ENCODE measurements at regions not wholly inside any gene's neighbourhood (a gene's known extent, or its start where the extent isn't known, plus 50 kb on each side); places are given as distances from the start of the nearest gene placed in this dataset.

GRCh38 chr3:25096536-25096935 lies 331.5 kb upstream of the RARB start:
- H3K4me3 ChIP-seq (ENCODE audit: low read length) = no peak overlapping the region
- H3K27me3 ChIP-seq (ENCODE audit: control insufficient read depth, insufficient read depth, low read length) = no peaks in the 10 kb centered on the region
- no peaks in the 10 kb centered on the region for H3K36me3 ChIP-seq (ENCODE audit: control insufficient read depth, insufficient read depth, low read length)

GRCh38 chr3:25097023-25097422 lies 331.0 kb upstream of the RARB start:
- H3K36me3 ChIP-seq (ENCODE audit: control insufficient read depth, insufficient read depth, low read length) = no peaks in the 10 kb centered on the region
- no peak overlapping the region for H3K4me3 ChIP-seq (ENCODE audit: low read length)
- WGBS (ENCODE audit: insufficient coverage, insufficient read length) = no CpG with 5 or more reads among the region's 3 CpGs
- DNase-seq (ENCODE audit: low read depth, low spot score) = no peak
- H3K27me3 ChIP-seq (ENCODE audit: control insufficient read depth, insufficient read depth, low read length) = no peaks in the 10 kb centered on the region
- H3K9me3 ChIP-seq (ENCODE audit: control insufficient read depth, insufficient read depth, low read length) = no peaks in the 10 kb centered on the region
- H3K27ac ChIP-seq (ENCODE audit: low read length) = no peak overlapping the region
- H3K4me1 ChIP-seq (ENCODE audit: control insufficient read depth, insufficient read depth, low read length) = peaks cover 1% of the 10 kb centered on the region

More at GRCh38 chr3:25096536-25096935, 331.5 kb upstream of the RARB start:
- H3K9me3 ChIP-seq (ENCODE audit: control insufficient read depth, insufficient read depth, low read length) = no peaks in the 10 kb centered on the region
- no peak overlapping the region for H3K27ac ChIP-seq (ENCODE audit: low read length)
- DNase-seq (ENCODE audit: low read depth, low spot score) = no peak
- peaks cover 1% of the 10 kb centered on the region for H3K4me1 ChIP-seq (ENCODE audit: control insufficient read depth, insufficient read depth, low read length)
- no CpG with 5 or more reads among the region's 2 CpGs for WGBS (ENCODE audit: insufficient coverage, insufficient read length)

GRCh38 chr3:25099666-25100065 lies 328.4 kb upstream of the RARB start:
- DNase-seq (ENCODE audit: low read depth, low spot score) = no peak
- no peaks in the 10 kb centered on the region for H3K36me3 ChIP-seq (ENCODE audit: control insufficient read depth, insufficient read depth, low read length)
- WGBS (ENCODE audit: insufficient coverage, insufficient read length) = no CpG with 5 or more reads among the region's 9 CpGs
- H3K4me3 ChIP-seq (ENCODE audit: low read length) = no peak overlapping the region
- H3K4me1 ChIP-seq (ENCODE audit: control insufficient read depth, insufficient read depth, low read length) = no peaks in the 10 kb centered on the region
- no peaks in the 10 kb centered on the region for H3K9me3 ChIP-seq (ENCODE audit: control insufficient read depth, insufficient read depth, low read length)
- no peak overlapping the region for H3K27ac ChIP-seq (ENCODE audit: low read length)
- H3K27me3 ChIP-seq (ENCODE audit: control insufficient read depth, insufficient read depth, low read length) = no peaks in the 10 kb centered on the region

GRCh38 chr3:25103391-25103790 lies 324.7 kb upstream of the RARB start:
- no peak for DNase-seq (ENCODE audit: low read depth, low spot score)
- H3K4me1 ChIP-seq (ENCODE audit: control insufficient read depth, insufficient read depth, low read length) = no peaks in the 10 kb centered on the region
- H3K27me3 ChIP-seq (ENCODE audit: control insufficient read depth, insufficient read depth, low read length) = no peaks in the 10 kb centered on the region
- no CpG with 5 or more reads among the region's 3 CpGs for WGBS (ENCODE audit: insufficient coverage, insufficient read length)
- H3K4me3 ChIP-seq (ENCODE audit: low read length) = no peak overlapping the region
- H3K36me3 ChIP-seq (ENCODE audit: control insufficient read depth, insufficient read depth, low read length) = no peaks in the 10 kb centered on the region
- H3K9me3 ChIP-seq (ENCODE audit: control insufficient read depth, insufficient read depth, low read length) = no peaks in the 10 kb centered on the region
- H3K27ac ChIP-seq (ENCODE audit: low read length) = no peak overlapping the region

- H3K36me3 ChIP-seq (ENCODE audit: control insufficient read depth, insufficient read depth, low read length) = no peaks in the 10 kb centered on the region
- no peaks in the 10 kb centered on the region for H3K9me3 ChIP-seq (ENCODE audit: control insufficient read depth, insufficient read depth, low read length)
- no peak overlapping the region for H3K27ac ChIP-seq (ENCODE audit: low read length)
- no peaks in the 10 kb centered on the region for H3K4me1 ChIP-seq (ENCODE audit: control insufficient read depth, insufficient read depth, low read length)
- no peak for DNase-seq (ENCODE audit: low read depth, low spot score)
- no CpG with 5 or more reads among the region's 9 CpGs for WGBS (ENCODE audit: insufficient coverage, insufficient read length)
- H3K27me3 ChIP-seq (ENCODE audit: control insufficient read depth, insufficient read depth, low read length) = no peaks in the 10 kb centered on the region
- no peak overlapping the region for H3K4me3 ChIP-seq (ENCODE audit: low read length)
Observed at GRCh38 chr3:25107918-25108617, 320.0 kb upstream of the RARB start.

- Histone ChIP-seq H3K4me1 (ENCODE audit: control insufficient read depth, insufficient read depth, low read length) (no peaks in the 10 kb centered on the region), H3K36me3 (ENCODE audit: control insufficient read depth, insufficient read depth, low read length) (no peaks in the 10 kb centered on the region), H3K4me3 (ENCODE audit: low read length) (no peak overlapping the region), H3K27ac (ENCODE audit: low read length) (no peak overlapping the region), H3K9me3 (ENCODE audit: control insufficient read depth, insufficient read depth, low read length) (no peaks in the 10 kb centered on the region), H3K27me3 (ENCODE audit: control insufficient read depth, insufficient read depth, low read length) (no peaks in the 10 kb centered on the region)
- no CpG with 5 or more reads among the region's 2 CpGs for WGBS (ENCODE audit: insufficient coverage, insufficient read length)
- DNase-seq (ENCODE audit: low read depth, low spot score) = no peak
Observed at GRCh38 chr3:25110642-25111041, 317.4 kb upstream of the RARB start.

GRCh38 chr3:25113891-25114290 lies 314.2 kb upstream of the RARB start:
- Histone ChIP-seq H3K9me3 (ENCODE audit: control insufficient read depth, insufficient read depth, low read length) (no peaks in the 10 kb centered on the region), H3K36me3 (ENCODE audit: control insufficient read depth, insufficient read depth, low read length) (no peaks in the 10 kb centered on the region), H3K27ac (ENCODE audit: low read length) (no peak overlapping the region), H3K4me1 (ENCODE audit: control insufficient read depth, insufficient read depth, low read length) (no peaks in the 10 kb centered on the region), H3K4me3 (ENCODE audit: low read length) (no peak overlapping the region), H3K27me3 (ENCODE audit: control insufficient read depth, insufficient read depth, low read length) (no peaks in the 10 kb centered on the region)
- WGBS (ENCODE audit: insufficient coverage, insufficient read length) = no CpG with 5 or more reads among the region's 1 CpG
- no peak for DNase-seq (ENCODE audit: low read depth, low spot score)

GRCh38 chr3:25114532-25114931 lies 313.5 kb upstream of the RARB start:
- Histone ChIP-seq H3K9me3 (ENCODE audit: control insufficient read depth, insufficient read depth, low read length) (no peaks in the 10 kb centered on the region), H3K4me1 (ENCODE audit: control insufficient read depth, insufficient read depth, low read length) (no peaks in the 10 kb centered on the region), H3K4me3 (ENCODE audit: low read length) (no peak overlapping the region), H3K27ac (ENCODE audit: low read length) (no peak overlapping the region), H3K36me3 (ENCODE audit: control insufficient read depth, insufficient read depth, low read length) (no peaks in the 10 kb centered on the region), H3K27me3 (ENCODE audit: control insufficient read depth, insufficient read depth, low read length) (no peaks in the 10 kb centered on the region)
- no CpG with 5 or more reads among the region's 2 CpGs for WGBS (ENCODE audit: insufficient coverage, insufficient read length)
- DNase-seq (ENCODE audit: low read depth, low spot score) = no peak

GRCh38 chr3:25117005-25117593 lies 311.0 kb upstream of the RARB start:
- H3K27ac ChIP-seq (ENCODE audit: low read length) = no peak overlapping the region
- no peaks in the 10 kb centered on the region for H3K36me3 ChIP-seq (ENCODE audit: control insufficient read depth, insufficient read depth, low read length)
- H3K9me3 ChIP-seq (ENCODE audit: control insufficient read depth, insufficient read depth, low read length) = no peaks in the 10 kb centered on the region
- H3K27me3 ChIP-seq (ENCODE audit: control insufficient read depth, insufficient read depth, low read length) = no peaks in the 10 kb centered on the region
- H3K4me3 ChIP-seq (ENCODE audit: low read length) = no peak overlapping the region
- no peak for DNase-seq (ENCODE audit: low read depth, low spot score)
- no CpG with 5 or more reads among the region's 4 CpGs for WGBS (ENCODE audit: insufficient coverage, insufficient read length)
- H3K4me1 ChIP-seq (ENCODE audit: control insufficient read depth, insufficient read depth, low read length) = no peaks in the 10 kb centered on the region

- H3K9me3 ChIP-seq (ENCODE audit: control insufficient read depth, insufficient read depth, low read length) = no peaks in the 10 kb centered on the region
- no peak for DNase-seq (ENCODE audit: low read depth, low spot score)
- no peak overlapping the region for H3K27ac ChIP-seq (ENCODE audit: low read length)
- WGBS (ENCODE audit: insufficient coverage, insufficient read length) = no CpG with 5 or more reads among the region's 1 CpG
- no peaks in the 10 kb centered on the region for H3K4me1 ChIP-seq (ENCODE audit: control insufficient read depth, insufficient read depth, low read length)
- H3K4me3 ChIP-seq (ENCODE audit: low read length) = no peak overlapping the region
- no peaks in the 10 kb centered on the region for H3K36me3 ChIP-seq (ENCODE audit: control insufficient read depth, insufficient read depth, low read length)
- no peaks in the 10 kb centered on the region for H3K27me3 ChIP-seq (ENCODE audit: control insufficient read depth, insufficient read depth, low read length)
Observed at GRCh38 chr3:25119682-25120081, 308.4 kb upstream of the RARB start.

GRCh38 chr3:25120665-25121064 lies 307.4 kb upstream of the RARB start:
- Histone ChIP-seq H3K27ac (ENCODE audit: low read length) (no peak overlapping the region), H3K4me3 (ENCODE audit: low read length) (no peak overlapping the region), H3K27me3 (ENCODE audit: control insufficient read depth, insufficient read depth, low read length) (no peaks in the 10 kb centered on the region), H3K36me3 (ENCODE audit: control insufficient read depth, insufficient read depth, low read length) (no peaks in the 10 kb centered on the region), H3K4me1 (ENCODE audit: control insufficient read depth, insufficient read depth, low read length) (no peaks in the 10 kb centered on the region), H3K9me3 (ENCODE audit: control insufficient read depth, insufficient read depth, low read length) (no peaks in the 10 kb centered on the region)
- no CpG with 5 or more reads among the region's 4 CpGs for WGBS (ENCODE audit: insufficient coverage, insufficient read length)
- DNase-seq (ENCODE audit: low read depth, low spot score) = no peak
